Aorta (tissue), 5 donors: ENCODE measurements at regions not wholly inside any gene's neighbourhood (a gene's known extent, or its start where the extent isn't known, plus 50 kb on each side); places are given as distances from the start of the nearest gene placed in this dataset.
"Not testable (repeated sequence)": the region's sequence is repeated elsewhere in the genome, so short reads cannot be mapped to it uniquely, and the experiment has no call there.

Source experiments
- ATAC-seq: fragments of 200-7000 bp; cut with Tn5 transposase; one replicate; pipeline ENCODE4 v1.9.1; 2022; ENCODE audit warnings: moderate library complexity; ENCODE audit not compliant: low FRiP score
- DNase-seq, 2 donors: peaks; one replicate each; pipeline ENCODE4 v3.0.0-alpha.2; 2020
- H3K27ac ChIP-seq, 2 donors: one replicate each; pipeline ENCODE4 v1.5.1; 2013; ENCODE audit warnings: low read length in 2 of 2, mild to moderate bottlenecking in 2 of 2, moderate library complexity in 2 of 2, control low read depth in 1 of 2, inconsistent platforms in 1 of 2, low read depth in 1 of 2
- H3K27me3 ChIP-seq, 2 donors: one replicate each; pipeline ENCODE4 v1.6.1; 2013; ENCODE audit warnings: control low read depth in 1 of 2, low read length in 1 of 2, mild to moderate bottlenecking in 1 of 2, moderate library complexity in 1 of 2; ENCODE audit not compliant: insufficient read depth in 2 of 2, control insufficient read depth in 1 of 2
- H3K36me3 ChIP-seq, 2 donors: one replicate each; pipeline ENCODE4 v1.6.1; 2013; ENCODE audit warnings: control low read depth in 1 of 2, low read length in 1 of 2, mild to moderate bottlenecking in 1 of 2; ENCODE audit not compliant: insufficient read depth in 2 of 2, control insufficient read depth in 1 of 2
- H3K4me1 ChIP-seq, 2 donors: one replicate each; pipeline ENCODE4 v1.6.1; 2013; ENCODE audit warnings: low read length in 2 of 2, control low read depth in 1 of 2, mild to moderate bottlenecking in 1 of 2, moderate library complexity in 1 of 2; ENCODE audit not compliant: insufficient read depth in 2 of 2, control insufficient read depth in 1 of 2
- H3K4me3 ChIP-seq, 2 donors: one replicate each; pipeline ENCODE4 v1.5.1; 2013; ENCODE audit warnings: low read length in 2 of 2, control low read depth in 1 of 2, mild to moderate bottlenecking in 1 of 2
- H3K9me3 ChIP-seq: one replicate; pipeline ENCODE4 v1.6.1; 2013; ENCODE audit warnings: mild to moderate bottlenecking, low read length; ENCODE audit not compliant: control insufficient read depth
- WGBS, 2 donors: extraction: QIAGEN DNeasy Blood & Tissue Kit; methylation state at CpG; one replicate each; pipeline ENCODE4 v1.1.7; 2013; 5-methylcytosine and 5-hydroxymethylcytosine counted together
- intact Hi-C, 2 donors: fragments of 100-400 bp; cut with DNase I; formaldehyde crosslinking; loops; one replicate each; pipeline versions ENCODE4 v1.14.2 to v1.15.0; 2022
- donor health status: healthy with polysubstance abuse.
- donor health status: Bipolar disorder and iron deficiency.
- donor health status: DM: no; HTN: no; CAD: no.
- donor health status: DM: no; HTN: no; CAD: no.
- donor health status: DM: yes; HTN: yes; CAD: no.

GRCh38 chr13:22940090-22940710 is 240.6 kb upstream of the SGCG start:
- ATAC-seq (no peak), DNase-seq (no peak)
- WGBS, 2 donors = 89 to 92% methylated on average over 11 of the region's 11 CpGs
- intact Hi-C loops = no loop called here
- H3K27me3 ChIP-seq = no peaks in the 10 kb centered on the region
- no peak overlapping the region for H3K4me3 ChIP-seq
- H3K27ac ChIP-seq = no peak overlapping the region
- no peaks in the 10 kb centered on the region for H3K36me3 ChIP-seq
- no peaks in the 10 kb centered on the region for H3K4me1 ChIP-seq
- H3K9me3 ChIP-seq = no peaks in the 10 kb centered on the region

GRCh38 chr13:22940736-22941135 is 240.0 kb upstream of the SGCG start:
- intact Hi-C loops = no loop called here
- Histone ChIP-seq H3K4me3 (no peak overlapping the region), H3K4me1 (no peaks in the 10 kb centered on the region), H3K27me3 (no peaks in the 10 kb centered on the region), H3K27ac (no peak overlapping the region), H3K9me3 (no peaks in the 10 kb centered on the region), H3K36me3 (no peaks in the 10 kb centered on the region)
- ATAC-seq (no peak), DNase-seq (no peak)
- WGBS, 2 donors = 86% methylated on average over 13 to 14 of the region's 14 CpGs

- H3K9me3 ChIP-seq, H3K4me1 ChIP-seq, H3K4me3 ChIP-seq, H3K27ac ChIP-seq, intact Hi-C loops, DNase-seq, H3K27me3 ChIP-seq, H3K36me3 ChIP-seq, ATAC-seq: not testable (repeated sequence)
- WGBS, 2 donors = 79% methylated on average over 7 of the region's 8 CpGs
Observed at GRCh38 chr13:22941495-22941894, 239.3 kb upstream of the SGCG start.

GRCh38 chr13:22942831-22943230 is 237.9 kb upstream of the SGCG start:
- 92 to 95% methylated on average over 13 of the region's 14 CpGs for WGBS, 2 donors
- DNase-seq, intact Hi-C loops: not testable (repeated sequence)

GRCh38 chr13:22944378-22944777 is 236.4 kb upstream of the SGCG start:
- Histone ChIP-seq H3K36me3 (no peaks in the 10 kb centered on the region), H3K27ac (no peak overlapping the region), H3K27me3 (no peaks in the 10 kb centered on the region), H3K9me3 (no peaks in the 10 kb centered on the region), H3K4me3 (no peak overlapping the region), H3K4me1 (no peaks in the 10 kb centered on the region)
- intact Hi-C loops = no loop called here
- ATAC-seq (no peak), DNase-seq (peak in 1 of 2 donors; percentile 77)
- 81 to 83% methylated on average over 13 of the region's 13 CpGs for WGBS, 2 donors

More at GRCh38 chr13:22942831-22943230, 237.9 kb upstream of the SGCG start:
- H3K4me3 ChIP-seq, H3K27ac ChIP-seq, H3K36me3 ChIP-seq, H3K27me3 ChIP-seq, H3K4me1 ChIP-seq, H3K9me3 ChIP-seq, ATAC-seq: not testable (repeated sequence)

GRCh38 chr13:22945321-22946226 is 235.2 kb upstream of the SGCG start:
- H3K4me1 ChIP-seq = no peaks in the 10 kb centered on the region
- WGBS, 2 donors = 67 to 69% methylated on average over 9 of the region's 9 CpGs
- H3K27me3 ChIP-seq = no peaks in the 10 kb centered on the region
- ATAC-seq (no peak), DNase-seq (no peak)
- H3K4me3 ChIP-seq = no peak overlapping the region
- H3K36me3 ChIP-seq = no peaks in the 10 kb centered on the region
- intact Hi-C loops = no loop called here
- H3K27ac ChIP-seq = no peak overlapping the region
- H3K9me3 ChIP-seq = no peaks in the 10 kb centered on the region

- intact Hi-C loops = no loop called here
- 84 to 94% methylated on average over 12 to 13 of the region's 13 CpGs for WGBS, 2 donors
- DNase-seq (no peak), ATAC-seq (no peak)
- H3K27ac ChIP-seq = no peak overlapping the region
- no peaks in the 10 kb centered on the region for H3K9me3 ChIP-seq
- no peak overlapping the region for H3K4me3 ChIP-seq
- H3K27me3 ChIP-seq = no peaks in the 10 kb centered on the region
- H3K4me1 ChIP-seq = no peaks in the 10 kb centered on the region
- H3K36me3 ChIP-seq = no peaks in the 10 kb centered on the region
Observed at GRCh38 chr13:22948421-22948820, 232.4 kb upstream of the SGCG start.

- intact Hi-C loops = not testable (repeated sequence)
Observed at GRCh38 chr13:22952018-22952417, 228.8 kb upstream of the SGCG start.

GRCh38 chr13:22955147-22955546 is 225.6 kb upstream of the SGCG start:
- 75 to 79% methylated on average over 2 of the region's 2 CpGs for WGBS, 2 donors
- DNase-seq, H3K4me1 ChIP-seq, H3K36me3 ChIP-seq, H3K4me3 ChIP-seq, intact Hi-C loops, H3K27ac ChIP-seq, H3K27me3 ChIP-seq, H3K9me3 ChIP-seq, ATAC-seq: not testable (repeated sequence)

More at GRCh38 chr13:22952018-22952417, 228.8 kb upstream of the SGCG start:
- not testable (repeated sequence) for ATAC-seq, H3K27ac ChIP-seq, H3K4me1 ChIP-seq, H3K36me3 ChIP-seq, DNase-seq, H3K9me3 ChIP-seq, H3K4me3 ChIP-seq, H3K27me3 ChIP-seq
